Skeletal muscle tissue (tissue), 3 donors: ENCODE measurements at regions not wholly inside any gene's neighbourhood (a gene's known extent, or its start where the extent isn't known, plus 50 kb on each side); places are given as distances from the start of the nearest gene placed in this dataset.

Experiments
- H3K27ac ChIP-seq: one replicate; pipeline ENCODE4 v1.7.0; 2013; ENCODE audit warnings: mild to moderate bottlenecking, low read depth, low read length, inconsistent platforms
- H3K27me3 ChIP-seq, 3 donors: one replicate each; pipeline ENCODE4 v1.7.0; 2013; ENCODE audit warnings: low read length in 3 of 3; ENCODE audit not compliant: control insufficient read depth in 3 of 3, insufficient read depth in 3 of 3
- H3K36me3 ChIP-seq, 3 donors: one replicate each; pipeline ENCODE4 v1.7.0; 2013; ENCODE audit warnings: low read length in 3 of 3; ENCODE audit not compliant: control insufficient read depth in 3 of 3, insufficient read depth in 3 of 3
- H3K4me1 ChIP-seq, 3 donors: one replicate each; pipeline ENCODE4 v1.7.0; 2013; ENCODE audit warnings: low read length in 3 of 3, mild to moderate bottlenecking in 3 of 3; ENCODE audit not compliant: control insufficient read depth in 3 of 3, insufficient read depth in 3 of 3
- H3K4me3 ChIP-seq, 3 donors: one replicate each; pipeline ENCODE4 v1.7.0; 2013; ENCODE audit warnings: low read length in 3 of 3
- H3K9ac ChIP-seq, 3 donors: one replicate each; pipeline ENCODE4 v1.7.0; 2013; ENCODE audit warnings: low read length in 3 of 3, mild to moderate bottlenecking in 3 of 3, moderate library complexity in 2 of 3, low read depth in 1 of 3
- H3K9me3 ChIP-seq, 3 donors: one replicate each; pipeline ENCODE4 v1.7.0; 2013; ENCODE audit warnings: low read length in 3 of 3; ENCODE audit not compliant: control insufficient read depth in 3 of 3
- donor health status: Osteomylitis.

DNA sequence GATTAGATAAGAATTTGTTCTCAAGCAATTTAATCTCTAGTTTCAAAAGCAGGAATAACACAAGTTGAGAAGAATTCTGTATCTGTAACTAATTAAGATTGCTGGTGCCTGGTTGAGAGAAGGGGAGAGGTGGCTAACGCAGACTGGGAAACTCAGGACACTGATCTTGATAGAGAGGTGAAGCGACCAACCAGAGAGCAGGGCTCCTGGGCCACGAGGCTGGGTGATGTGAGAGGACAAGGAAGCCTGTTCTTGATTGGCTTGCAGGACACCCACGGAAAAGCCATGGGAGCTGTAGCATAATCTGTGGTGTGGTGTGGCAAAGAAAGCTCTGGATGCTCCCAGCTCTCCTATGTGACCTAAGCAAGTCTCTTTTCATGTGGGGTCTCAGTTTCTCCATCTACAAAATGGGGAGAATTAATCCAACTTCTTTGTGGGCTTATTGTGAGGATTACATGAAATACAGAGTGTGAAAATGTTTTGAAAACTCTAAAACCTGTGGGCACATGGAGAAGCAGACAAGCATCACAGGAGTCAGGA lies 594.1 kb upstream of the BRINP1 start:
- Histone ChIP-seq H3K9ac (no peak overlapping the region), H3K36me3 (no peaks in the 10 kb centered on the region), H3K27me3 (peaks cover 0 to 2% (median 0%) of the 10 kb centered on the region in 3 donors), H3K4me1 (peaks cover 0 to 6% (median 6%) of the 10 kb centered on the region in 3 donors), H3K9me3 (no peaks in the 10 kb centered on the region), H3K27ac (no peak overlapping the region), H3K4me3 (no peak overlapping the region)

DNA sequence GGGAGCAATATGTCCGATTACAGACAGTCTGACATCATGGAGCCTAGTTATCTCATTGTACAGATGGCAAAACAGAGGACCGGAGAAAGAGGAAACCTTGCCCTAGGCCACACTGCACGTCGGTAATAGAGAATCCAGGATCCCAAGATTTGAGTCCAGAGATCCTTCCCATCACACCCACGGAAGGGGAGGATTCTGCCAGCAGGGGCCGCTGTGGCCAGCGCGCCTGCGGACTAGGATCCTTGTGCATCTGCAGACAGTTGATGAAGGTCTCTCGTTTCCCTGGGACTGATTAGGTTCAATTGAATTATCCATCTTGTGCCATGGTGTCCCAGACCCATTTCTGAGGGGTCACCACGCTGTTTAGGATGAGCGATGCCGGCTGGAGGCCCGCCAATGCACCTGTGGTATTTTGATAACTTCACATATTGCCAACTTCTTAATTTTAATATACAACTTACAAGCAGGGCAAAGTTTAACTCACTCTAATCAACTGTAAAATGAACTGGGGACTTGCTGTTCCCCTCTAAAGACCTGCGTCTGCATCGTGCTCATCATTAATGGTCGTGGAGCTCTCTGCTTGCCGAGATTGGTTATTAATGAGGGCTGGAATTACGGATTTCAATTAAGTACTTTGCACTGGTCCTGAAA lies 592.7 kb upstream of the BRINP1 start:
- H3K4me1 ChIP-seq: peaks cover 0 to 6% (median 6%) of the 10 kb centered on the region in 3 donors
- no peaks in the 10 kb centered on the region for H3K9me3 ChIP-seq
- no peak overlapping the region for H3K27ac ChIP-seq
- H3K9ac ChIP-seq: no peak overlapping the region
- peaks cover 0 to 2% (median 0%) of the 10 kb centered on the region in 3 donors for H3K27me3 ChIP-seq
- no peaks in the 10 kb centered on the region for H3K36me3 ChIP-seq
- H3K4me3 ChIP-seq: no peak overlapping the region

DNA sequence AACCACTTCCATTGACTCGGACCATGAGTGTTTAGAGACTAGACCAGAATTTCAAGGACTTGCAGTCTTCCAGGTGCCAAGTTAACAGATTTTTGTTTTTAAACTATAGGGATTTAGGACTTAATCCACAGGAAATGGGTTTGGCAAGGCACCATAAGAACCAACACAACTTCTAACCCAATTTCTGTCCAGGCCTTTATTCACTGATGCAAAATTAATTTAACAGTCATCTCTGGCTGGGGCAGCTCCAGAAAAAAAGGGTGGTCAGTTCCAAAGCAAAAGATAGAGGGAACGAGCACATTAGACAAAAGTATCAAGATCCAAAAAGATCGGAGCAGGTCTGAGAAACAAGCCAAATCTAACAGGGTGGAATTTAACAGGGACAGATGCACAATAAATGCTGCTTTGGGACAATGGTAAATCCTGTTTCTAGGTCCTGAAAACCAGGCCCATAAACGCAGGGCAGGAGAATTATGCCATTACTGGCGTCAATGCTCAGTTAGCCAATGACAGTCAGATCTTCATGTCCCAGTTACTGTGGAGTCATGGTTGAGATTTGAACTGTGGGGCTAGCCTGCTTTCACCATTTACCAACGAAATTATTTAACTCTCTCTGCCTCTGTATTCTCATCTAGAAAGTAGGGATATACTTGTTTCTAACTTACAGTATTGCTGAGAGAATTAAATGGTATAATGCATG lies 590.8 kb upstream of the BRINP1 start:
- Histone ChIP-seq H3K27ac (no peak overlapping the region), H3K36me3 (no peaks in the 10 kb centered on the region), H3K27me3 (peaks cover 0 to 4% (median 0%) of the 10 kb centered on the region in 3 donors), H3K4me3 (no peak overlapping the region), H3K9me3 (no peaks in the 10 kb centered on the region), H3K9ac (no peak overlapping the region), H3K4me1 (peaks cover 0 to 6% (median 6%) of the 10 kb centered on the region in 3 donors)

DNA sequence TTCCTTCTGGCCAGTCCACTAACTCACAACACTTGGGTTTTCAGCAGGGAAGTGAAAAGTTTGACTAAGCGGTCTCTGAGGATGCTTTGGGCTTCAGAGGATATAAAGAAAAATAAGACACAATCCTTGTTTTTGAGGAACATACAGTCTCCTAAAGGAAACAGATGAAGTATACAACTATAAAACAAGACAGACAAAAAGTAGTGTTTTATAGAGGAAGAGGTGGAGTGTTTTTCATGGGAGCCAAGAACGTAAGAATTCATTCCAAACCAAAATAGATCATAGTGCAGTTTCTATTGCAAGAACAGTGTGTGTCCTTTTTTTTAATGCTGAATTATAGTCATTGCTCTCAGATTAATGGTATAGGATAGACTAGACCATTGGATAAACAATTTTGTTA lies 586.9 kb upstream of the BRINP1 start:
- Histone ChIP-seq H3K27me3 (peaks cover 0 to 2% (median 0%) of the 10 kb centered on the region in 3 donors), H3K9me3 (no peaks in the 10 kb centered on the region), H3K9ac (no peak overlapping the region), H3K4me1 (no peaks in the 10 kb centered on the region), H3K27ac (no peak overlapping the region), H3K4me3 (no peak overlapping the region), H3K36me3 (no peaks in the 10 kb centered on the region)

DNA sequence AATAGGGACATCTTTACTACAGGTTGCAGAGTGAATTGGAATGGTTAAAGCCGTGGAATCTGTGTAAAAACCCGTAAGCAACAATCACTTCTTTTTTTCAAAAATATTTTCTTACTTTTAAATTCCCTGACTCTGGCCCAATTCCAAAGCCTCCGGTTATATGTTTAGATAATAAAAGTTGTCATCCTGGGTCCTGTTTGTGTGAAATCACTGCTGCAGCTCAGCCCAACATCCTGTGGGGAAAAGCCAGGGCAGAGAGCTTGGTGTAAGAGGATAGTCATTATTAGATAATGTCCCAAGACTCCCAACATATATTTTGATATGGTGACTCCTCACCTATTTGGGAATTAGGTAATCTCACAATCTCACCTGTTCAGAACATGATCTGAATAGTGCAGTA lies 586.0 kb upstream of the BRINP1 start:
- Histone ChIP-seq H3K9ac (no peak overlapping the region), H3K9me3 (no peaks in the 10 kb centered on the region), H3K4me1 (peaks cover 0 to 1% (median 0%) of the 10 kb centered on the region in 3 donors), H3K4me3 (no peak overlapping the region), H3K27me3 (peaks cover 0 to 2% (median 0%) of the 10 kb centered on the region in 3 donors), H3K36me3 (no peaks in the 10 kb centered on the region), H3K27ac (no peak overlapping the region)

DNA sequence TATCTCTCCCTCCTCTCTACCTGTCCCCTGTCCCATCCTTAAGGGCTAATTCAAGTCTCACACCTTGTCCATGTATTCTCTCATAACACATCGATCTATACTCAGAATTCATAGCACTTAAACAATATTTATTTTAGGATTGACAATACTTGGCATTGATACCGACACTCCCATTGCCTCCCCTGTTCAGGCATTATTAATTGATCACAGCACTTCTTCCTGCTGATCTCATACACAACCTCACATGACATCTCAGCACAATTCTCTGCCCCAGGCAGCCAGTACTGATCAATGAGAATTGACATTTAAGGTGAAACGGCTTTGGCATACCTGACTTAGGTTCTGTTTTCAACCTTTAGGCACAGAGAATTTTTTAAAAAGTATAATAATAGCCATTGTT lies 582.4 kb upstream of the BRINP1 start:
- H3K27me3 ChIP-seq: peaks cover 0 to 3% (median 2%) of the 10 kb centered on the region in 3 donors
- H3K4me1 ChIP-seq: peaks cover 0 to 6% (median 0%) of the 10 kb centered on the region in 3 donors
- H3K36me3 ChIP-seq: no peaks in the 10 kb centered on the region
- H3K9ac ChIP-seq: no peak overlapping the region
- H3K27ac ChIP-seq: no peak overlapping the region
- H3K9me3 ChIP-seq: no peaks in the 10 kb centered on the region
- H3K4me3 ChIP-seq: no peak overlapping the region

DNA sequence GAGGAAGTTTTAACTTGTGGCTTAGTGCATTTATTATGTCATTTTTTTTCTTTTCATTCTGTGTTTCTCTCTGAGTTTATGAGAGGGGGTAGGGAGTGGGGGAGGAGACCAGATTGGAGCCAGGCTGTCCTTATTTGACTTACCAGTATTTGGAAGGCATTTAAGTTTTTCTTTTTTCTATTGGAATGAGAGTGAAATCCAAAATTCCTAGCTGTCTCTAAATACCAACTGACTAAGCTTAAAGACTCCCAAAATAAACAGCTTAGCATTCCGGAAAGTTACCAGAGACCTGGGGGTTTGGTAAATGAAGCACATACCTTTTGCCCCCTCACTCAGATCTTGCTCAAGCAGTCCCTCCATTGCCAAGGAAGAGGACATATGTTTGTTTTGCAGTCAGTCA lies 581.9 kb upstream of the BRINP1 start:
- H3K4me3 ChIP-seq: no peak overlapping the region
- no peak overlapping the region for H3K9ac ChIP-seq
- H3K27me3 ChIP-seq: peaks cover 0 to 3% (median 2%) of the 10 kb centered on the region in 3 donors
- no peak overlapping the region for H3K27ac ChIP-seq
- H3K9me3 ChIP-seq: no peaks in the 10 kb centered on the region
- no peaks in the 10 kb centered on the region for H3K36me3 ChIP-seq
- peaks cover 0 to 6% (median 0%) of the 10 kb centered on the region in 3 donors for H3K4me1 ChIP-seq

DNA sequence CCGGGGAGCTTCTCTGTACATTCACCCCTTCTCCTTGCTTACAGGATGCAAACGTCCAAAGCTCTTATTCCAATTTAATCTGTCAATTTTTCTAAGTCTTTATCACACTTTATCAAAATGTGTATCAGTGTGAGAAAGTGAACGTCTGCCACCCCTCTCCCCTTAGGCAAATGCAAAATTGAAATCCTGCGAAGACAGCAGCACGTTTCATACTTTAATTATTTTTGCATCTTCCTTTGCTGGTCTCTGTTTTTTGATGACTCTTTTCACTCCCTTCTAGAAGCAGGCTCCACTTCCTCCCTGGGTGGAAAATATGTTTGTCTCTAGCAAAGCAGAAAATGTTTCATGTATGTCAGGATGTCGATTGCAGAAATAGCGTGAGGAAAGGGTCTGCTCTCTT lies 576.5 kb upstream of the BRINP1 start:
- H3K27ac ChIP-seq: no peak overlapping the region
- no peak overlapping the region for H3K4me3 ChIP-seq
- peaks cover 0 to 3% (median 0%) of the 10 kb centered on the region in 3 donors for H3K27me3 ChIP-seq
- H3K9ac ChIP-seq: no peak overlapping the region
- peaks cover 0 to 6% (median 0%) of the 10 kb centered on the region in 3 donors for H3K4me1 ChIP-seq
- no peaks in the 10 kb centered on the region for H3K36me3 ChIP-seq
- no peaks in the 10 kb centered on the region for H3K9me3 ChIP-seq

DNA sequence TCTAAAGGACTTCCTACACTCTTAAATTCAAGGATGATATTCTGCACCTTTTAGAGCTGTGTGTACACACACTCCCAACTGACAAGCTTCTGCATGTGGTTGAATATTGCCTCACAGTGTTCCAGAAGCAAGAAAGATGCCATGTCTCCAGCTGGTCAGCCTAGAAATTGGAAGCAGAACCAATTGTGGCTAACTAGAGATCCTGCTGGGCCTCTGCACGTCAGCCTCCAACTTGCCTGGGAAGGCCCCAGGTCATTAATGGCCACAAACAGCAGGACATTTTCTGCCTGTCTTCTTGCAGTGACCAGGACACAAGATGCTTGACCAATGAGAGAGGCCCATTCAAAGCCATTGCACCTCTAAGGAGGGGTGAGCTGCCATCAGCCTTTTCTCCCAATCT lies 571.9 kb upstream of the BRINP1 start:
- Histone ChIP-seq H3K4me1 (no peaks in the 10 kb centered on the region), H3K9me3 (no peaks in the 10 kb centered on the region), H3K36me3 (no peaks in the 10 kb centered on the region)

DNA sequence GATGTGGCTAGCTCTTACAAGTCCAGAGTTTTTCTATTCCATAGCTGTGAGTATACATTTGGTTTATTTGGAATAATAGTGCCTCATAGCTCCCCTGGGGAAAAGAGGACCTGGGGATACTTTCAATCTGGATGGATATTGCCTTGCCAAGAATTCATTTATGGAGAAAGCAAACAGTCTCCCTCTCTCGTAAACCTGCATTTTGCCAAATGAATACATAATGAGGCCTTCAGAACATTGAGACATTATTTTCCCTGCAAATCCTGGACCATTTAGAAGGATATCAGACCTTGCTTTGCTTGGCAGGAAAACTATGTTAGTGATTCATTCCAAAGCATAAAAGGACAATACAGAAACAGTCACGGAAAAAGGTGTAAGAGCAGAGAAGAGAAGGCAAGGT lies 569.6 kb upstream of the BRINP1 start:
- Histone ChIP-seq H3K27me3 (no peaks in the 10 kb centered on the region), H3K4me3 (no peak overlapping the region), H3K4me1 (no peaks in the 10 kb centered on the region), H3K27ac (no peak overlapping the region), H3K9ac (no peak overlapping the region), H3K9me3 (no peaks in the 10 kb centered on the region), H3K36me3 (no peaks in the 10 kb centered on the region)

More for the DNA sequence above, 571.9 kb upstream of the BRINP1 start:
- H3K4me3 ChIP-seq: no peak overlapping the region
- H3K27me3 ChIP-seq: no peaks in the 10 kb centered on the region
- no peak overlapping the region for H3K27ac ChIP-seq
- H3K9ac ChIP-seq: no peak overlapping the region
